ENCODE measurements at regions not wholly inside any gene's neighbourhood (a gene's known extent, or its start where the extent isn't known, plus 50 kb on each side); places are given as distances from the start of the nearest gene placed in this dataset.

DNA sequence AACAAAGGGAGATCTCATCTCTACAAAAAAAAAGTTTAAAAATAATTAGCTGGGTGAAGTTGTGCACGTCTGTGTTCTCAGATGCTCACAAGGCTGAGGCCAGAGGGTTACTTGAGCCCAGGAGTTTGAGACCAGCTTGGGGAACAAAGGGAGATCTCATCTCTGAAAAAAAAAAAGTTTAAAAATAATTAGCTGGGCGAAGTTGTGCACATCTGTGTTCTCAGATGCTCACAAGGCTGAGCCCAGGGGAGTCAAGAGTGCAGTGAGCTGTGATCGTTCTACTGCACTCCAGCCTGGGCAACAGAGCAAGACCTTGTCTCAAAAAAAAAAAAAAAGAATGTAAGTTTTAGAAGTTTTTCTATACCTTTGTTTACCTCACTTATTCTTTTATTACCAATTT is 127.3 kb downstream of the FGF9 start:
- TF ChIP-seq EZH2 (IDR thresholded peaks at IDR 0.05; ENCODE audit: low read length, missing control alignments): no peak
- TF ChIP-seq, protein P1, sequence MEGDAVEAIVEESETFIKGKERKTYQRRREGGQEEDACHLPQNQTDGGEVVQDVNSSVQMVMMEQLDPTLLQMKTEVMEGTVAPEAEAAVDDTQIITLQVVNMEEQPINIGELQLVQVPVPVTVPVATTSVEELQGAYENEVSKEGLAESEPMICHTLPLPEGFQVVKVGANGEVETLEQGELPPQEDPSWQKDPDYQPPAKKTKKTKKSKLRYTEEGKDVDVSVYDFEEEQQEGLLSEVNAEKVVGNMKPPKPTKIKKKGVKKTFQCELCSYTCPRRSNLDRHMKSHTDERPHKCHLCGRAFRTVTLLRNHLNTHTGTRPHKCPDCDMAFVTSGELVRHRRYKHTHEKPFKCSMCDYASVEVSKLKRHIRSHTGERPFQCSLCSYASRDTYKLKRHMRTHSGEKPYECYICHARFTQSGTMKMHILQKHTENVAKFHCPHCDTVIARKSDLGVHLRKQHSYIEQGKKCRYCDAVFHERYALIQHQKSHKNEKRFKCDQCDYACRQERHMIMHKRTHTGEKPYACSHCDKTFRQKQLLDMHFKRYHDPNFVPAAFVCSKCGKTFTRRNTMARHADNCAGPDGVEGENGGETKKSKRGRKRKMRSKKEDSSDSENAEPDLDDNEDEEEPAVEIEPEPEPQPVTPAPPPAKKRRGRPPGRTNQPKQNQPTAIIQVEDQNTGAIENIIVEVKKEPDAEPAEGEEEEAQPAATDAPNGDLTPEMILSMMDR (conservative IDR thresholded peaks at IDR 0.05 in 1 of 2, IDR thresholded peaks at IDR 0.05 in 1 of 2; ENCODE audit: low read depth in 1 of 2, low read length in 2 of 2): no peak
